WTC11 (cell line): ENCODE measurements at regions not wholly inside any gene's neighbourhood (a gene's known extent, or its start where the extent isn't known, plus 50 kb on each side); places are given as distances from the start of the nearest gene placed in this dataset.

Experiments used
- ATF1 ChIP-seq: sonication (generic); formaldehyde crosslinking; IDR thresholded peaks from 2 replicates; pipeline ENCODE4 v1.8.1; 2023; ENCODE audit warnings: mild to moderate bottlenecking, moderate library complexity, missing genetic modification reagents
- CREM ChIP-seq: sonication (generic); formaldehyde crosslinking; IDR thresholded peaks from 2 replicates; pipeline ENCODE4 v1.8.1; 2022; ENCODE audit warnings: mild to moderate bottlenecking, missing genetic modification reagents, moderate library complexity
- CTCF ChIP-seq: fragments of 200-600 bp; IDR thresholded peaks from 2 replicates; pipeline ENCODE4 v1.8.0; 2022; ENCODE audit warnings: antibody characterized with exemption
- FOXK1 ChIP-seq: sonication (generic); formaldehyde crosslinking; IDR thresholded peaks from 2 replicates; pipeline ENCODE4 v1.8.0; 2022; ENCODE audit warnings: mild to moderate bottlenecking, moderate library complexity, missing genetic modification reagents
- FOXP1 ChIP-seq: sonication (generic); formaldehyde crosslinking; IDR thresholded peaks from 2 replicates; pipeline ENCODE4 v1.8.0; 2022; ENCODE audit warnings: missing genetic modification reagents, mild to moderate bottlenecking, moderate library complexity, borderline replicate concordance
- NR2C2 ChIP-seq: sonication (generic); formaldehyde crosslinking; IDR thresholded peaks from 2 replicates; pipeline ENCODE4 v1.8.0; 2022; ENCODE audit warnings: mild to moderate bottlenecking, missing genetic modification reagents
- PREB ChIP-seq: sonication (generic); formaldehyde crosslinking; IDR thresholded peaks from 2 replicates; pipeline ENCODE4 v1.8.1; 2022; ENCODE audit warnings: mild to moderate bottlenecking, missing genetic modification reagents, moderate library complexity, borderline replicate concordance
- SOX15 ChIP-seq: fragments of 250-450 bp; sonication (Bioruptor Pico); IDR thresholded peaks from 2 replicates; pipeline ENCODE4 v1.9.0; 2021; ENCODE audit warnings: mild to moderate bottlenecking
- TEAD1 ChIP-seq: sonication (generic); formaldehyde crosslinking; IDR thresholded peaks from 2 replicates; pipeline ENCODE4 v1.8.0; 2022; ENCODE audit warnings: mild to moderate bottlenecking, missing genetic modification reagents
- ZNF232 ChIP-seq: sonication (generic); formaldehyde crosslinking; IDR thresholded peaks from 2 replicates; pipeline ENCODE4 v1.8.0; 2022; ENCODE audit warnings: mild to moderate bottlenecking, missing genetic modification reagents
- ZNF317 ChIP-seq: sonication (generic); formaldehyde crosslinking; IDR thresholded peaks from 2 replicates; pipeline ENCODE4 v1.8.1; 2023; ENCODE audit warnings: low read depth, mild to moderate bottlenecking, moderate library complexity, missing genetic modification reagents, borderline replicate concordance
- TF ChIP-seq, protein P1 (sequence below): sonication (generic); formaldehyde crosslinking; conservative IDR thresholded peaks from 2 replicates; pipeline ENCODE4 v1.8.1; 2022; ENCODE audit warnings: mild to moderate bottlenecking, missing genetic modification reagents

- TF ChIP-seq TEAD1 (no peak), CTCF (no peak), ATF1 (CRISPR knock-in tag) (no peak), SOX15 (CRISPR knock-in tag) (no peak), NR2C2 (CRISPR knock-in tag) (no peak), FOXK1 (no peak), FOXP1 (CRISPR knock-in tag) (no peak), ZNF232 (CRISPR knock-in tag) (no peak), PREB (no peak), CREM (CRISPR knock-in tag) (no peak), ZNF317 (CRISPR knock-in tag) (no peak)
- TF ChIP-seq, protein P1, sequence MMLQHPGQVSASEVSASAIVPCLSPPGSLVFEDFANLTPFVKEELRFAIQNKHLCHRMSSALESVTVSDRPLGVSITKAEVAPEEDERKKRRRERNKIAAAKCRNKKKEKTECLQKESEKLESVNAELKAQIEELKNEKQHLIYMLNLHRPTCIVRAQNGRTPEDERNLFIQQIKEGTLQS (CRISPR knock-in tag) = no peak
Measured at GRCh38 chr22:48742556-48743343, 1084.9 kb downstream of the BRD1 start.
